CD8-positive, alpha-beta memory T cell (primary cell): ENCODE measurements at regions not wholly inside any gene's neighbourhood (a gene's known extent, or its start where the extent isn't known, plus 50 kb on each side); places are given as distances from the start of the nearest gene placed in this dataset.
"Not testable (repeated sequence)": the region's sequence is repeated elsewhere in the genome, so short reads cannot be mapped to it uniquely, and the experiment has no call there.

Experiments
- CTCF ChIA-PET: fragments of 350-600 bp; sonication (Branson Sonifier 250); formaldehyde crosslinking; loops from one replicate; lab custom pipeline; 2021; ENCODE audit warnings: antibody characterized with exemption; lab: Charles Lee
- POLR2A ChIA-PET: fragments of 350-600 bp; sonication (Branson Sonifier 250); formaldehyde crosslinking; loops from one replicate; lab custom pipeline; 2021; ENCODE audit warnings: antibody characterized with exemption; lab: Charles Lee
- DNase-seq, 5 donors: peaks; one replicate each; pipeline versions ENCODE4 v3.0.0 to v3.0.0-alpha.2; 2020 to 2022; ENCODE audit warnings: mixed read lengths in 1 of 5
- H3K27ac ChIP-seq: one replicate; pipeline ENCODE4 v1.7.0; 2013; ENCODE audit warnings: low read depth, mild to moderate bottlenecking, low read length, moderate library complexity
- H3K27me3 ChIP-seq: 2 replicates; pipeline ENCODE4 v1.7.0; 2013; ENCODE audit warnings: low read length, mild to moderate bottlenecking; ENCODE audit not compliant: insufficient read depth, poor library complexity, severe bottlenecking
- H3K36me3 ChIP-seq: 2 replicates; pipeline ENCODE4 v1.7.0; 2013; ENCODE audit warnings: mild to moderate bottlenecking, low read length, moderate library complexity; ENCODE audit not compliant: insufficient read depth
- H3K4me1 ChIP-seq: 2 replicates; pipeline ENCODE4 v1.7.0; 2013; ENCODE audit warnings: mild to moderate bottlenecking, low read length, moderate library complexity; ENCODE audit not compliant: insufficient read depth
- H3K4me3 ChIP-seq: 2 replicates; pipeline ENCODE4 v1.7.0; 2013; ENCODE audit warnings: mild to moderate bottlenecking, low read length
- H3K9me3 ChIP-seq: 2 replicates; pipeline ENCODE4 v1.7.0; 2013; ENCODE audit warnings: mild to moderate bottlenecking, low read length
- H3K27ac Mint-ChIP-seq, 8 donors: one replicate each; pipeline ENCODE4 v1.8.0; 2020 to 2021; ENCODE audit warnings: mixed read lengths in 8 of 8, mild to moderate bottlenecking in 6 of 8, inconsistent platforms in 3 of 8, moderate library complexity in 3 of 8
- H3K27me3 Mint-ChIP-seq, 2 donors: one replicate each; pipeline ENCODE4 v1.8.0; 2020 to 2021; ENCODE audit warnings: mixed read lengths in 2 of 2, mild to moderate bottlenecking in 1 of 2, moderate library complexity in 1 of 2
- H3K36me3 Mint-ChIP-seq, 3 donors: one replicate each; pipeline ENCODE4 v1.8.0; 2020 to 2021; ENCODE audit warnings: mixed read lengths in 3 of 3, inconsistent platforms in 1 of 3, mild to moderate bottlenecking in 1 of 3
- H3K4me1 Mint-ChIP-seq, 3 donors: one replicate each; pipeline ENCODE4 v1.8.0; 2020 to 2021; ENCODE audit warnings: mixed read lengths in 3 of 3, inconsistent platforms in 1 of 3, mild to moderate bottlenecking in 1 of 3
- H3K4me3 Mint-ChIP-seq, 7 donors: one replicate each; pipeline ENCODE4 v1.8.0; 2020 to 2021; ENCODE audit warnings: mixed read lengths in 7 of 7, mild to moderate bottlenecking in 6 of 7, moderate library complexity in 4 of 7, inconsistent platforms in 2 of 7
- H3K9me3 Mint-ChIP-seq, 5 donors: one replicate each; pipeline ENCODE4 v1.8.0; 2020 to 2022; ENCODE audit warnings: mixed read lengths in 5 of 5, mild to moderate bottlenecking in 3 of 5, moderate library complexity in 2 of 5, inconsistent platforms in 1 of 5

DNA sequence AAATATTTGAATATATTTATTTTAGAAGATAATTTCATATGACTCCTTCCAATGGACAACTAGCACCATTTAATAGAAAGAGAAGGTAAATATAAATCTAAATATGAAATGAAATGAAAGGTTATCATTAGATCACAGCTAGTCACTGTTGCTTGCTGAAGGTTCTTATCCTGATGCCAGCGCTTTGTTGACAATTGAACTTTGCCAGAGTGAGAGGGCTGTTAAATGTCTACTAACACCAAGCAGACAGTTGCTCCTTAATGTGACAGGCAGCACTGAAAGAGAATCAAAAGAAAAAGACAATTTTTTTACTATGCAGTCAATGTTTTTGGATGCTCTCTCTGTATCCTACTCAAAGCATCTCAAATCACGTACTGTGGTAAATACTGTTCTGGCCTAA lies 152.6 kb upstream of the SEMA6A start:
- H3K27ac ChIP-seq = no peak overlapping the region
- H3K9me3 ChIP-seq = no peaks in the 10 kb centered on the region
- Mint-ChIP-seq H3K36me3 (no peaks in the 10 kb centered on the region), H3K27me3 (peaks cover 4 to 6% of the 10 kb centered on the region in 2 donors), H3K27ac (no peak overlapping the region), H3K4me3 (no peak overlapping the region), H3K4me1 (no peaks in the 10 kb centered on the region), H3K9me3 (peaks cover 0 to 2% (median 0%) of the 10 kb centered on the region in 5 donors)
- H3K4me3 ChIP-seq = no peak overlapping the region
- H3K36me3 ChIP-seq = no peaks in the 10 kb centered on the region
- no peak for DNase-seq
- CTCF ChIA-PET = no interaction called here
- H3K4me1 ChIP-seq = no peaks in the 10 kb centered on the region
- POLR2A ChIA-PET = no interaction called here
- no peaks in the 10 kb centered on the region for H3K27me3 ChIP-seq

DNA sequence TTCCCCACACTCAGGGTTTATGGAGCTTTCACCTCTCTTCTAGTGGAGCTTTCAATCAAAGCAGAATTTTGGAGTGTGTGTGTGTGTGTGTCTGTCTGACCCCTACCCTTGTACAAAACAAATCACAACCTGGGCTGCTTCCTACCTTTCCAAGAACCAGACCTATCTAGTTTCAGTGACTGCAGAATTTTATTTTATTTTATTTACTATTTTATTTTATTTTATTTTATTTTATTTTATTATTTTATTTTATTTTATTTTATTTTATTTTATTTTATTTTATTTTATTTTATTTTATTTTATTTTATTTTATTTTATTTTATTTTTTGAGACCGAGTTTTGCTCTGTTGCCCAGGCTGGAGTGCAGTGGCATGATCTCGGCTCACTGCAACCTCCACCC lies 151.6 kb upstream of the SEMA6A start:
- CTCF ChIA-PET = not testable (repeated sequence)

DNA sequence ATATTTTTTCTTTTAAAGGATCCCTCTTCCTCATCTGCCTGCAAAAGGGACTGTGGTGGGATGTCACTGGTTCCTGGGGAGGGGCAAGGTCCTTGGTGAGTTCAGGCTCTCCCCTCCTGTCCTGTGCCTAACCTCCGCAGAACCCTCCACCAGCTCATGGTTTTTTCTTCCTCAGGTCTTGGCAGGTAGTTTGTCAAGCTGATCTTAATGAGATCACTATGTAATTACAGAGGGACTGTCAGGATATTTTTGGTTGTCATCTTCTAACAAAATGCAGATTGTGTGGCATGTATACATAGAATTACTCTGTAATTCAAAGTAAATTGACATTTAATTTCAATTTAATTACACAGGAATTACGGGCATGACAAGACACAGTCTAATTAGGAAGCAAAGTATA lies 150.3 kb upstream of the SEMA6A start:
- Mint-ChIP-seq H3K27me3 (peaks cover 1 to 4% of the 10 kb centered on the region in 2 donors), H3K4me3 (no peak overlapping the region), H3K36me3 (no peaks in the 10 kb centered on the region), H3K9me3 (peaks cover 0 to under 1% (median 0%) of the 10 kb centered on the region in 5 donors), H3K4me1 (no peaks in the 10 kb centered on the region), H3K27ac (no peak overlapping the region)
- ChIA-PET CTCF (no interaction called here), POLR2A (no interaction called here)
- Histone ChIP-seq H3K27ac (no peak overlapping the region), H3K9me3 (no peaks in the 10 kb centered on the region), H3K27me3 (no peaks in the 10 kb centered on the region), H3K36me3 (no peaks in the 10 kb centered on the region), H3K4me3 (no peak overlapping the region), H3K4me1 (no peaks in the 10 kb centered on the region)
- no peak for DNase-seq

More for the DNA sequence above, 151.6 kb upstream of the SEMA6A start:
- H3K27me3 Mint-ChIP-seq, H3K27me3 ChIP-seq, H3K4me1 ChIP-seq, H3K27ac ChIP-seq, DNase-seq, H3K4me3 Mint-ChIP-seq, POLR2A ChIA-PET, H3K27ac Mint-ChIP-seq, H3K4me1 Mint-ChIP-seq, H3K36me3 Mint-ChIP-seq, H3K9me3 Mint-ChIP-seq, H3K9me3 ChIP-seq, H3K4me3 ChIP-seq, H3K36me3 ChIP-seq: not testable (repeated sequence)

DNA sequence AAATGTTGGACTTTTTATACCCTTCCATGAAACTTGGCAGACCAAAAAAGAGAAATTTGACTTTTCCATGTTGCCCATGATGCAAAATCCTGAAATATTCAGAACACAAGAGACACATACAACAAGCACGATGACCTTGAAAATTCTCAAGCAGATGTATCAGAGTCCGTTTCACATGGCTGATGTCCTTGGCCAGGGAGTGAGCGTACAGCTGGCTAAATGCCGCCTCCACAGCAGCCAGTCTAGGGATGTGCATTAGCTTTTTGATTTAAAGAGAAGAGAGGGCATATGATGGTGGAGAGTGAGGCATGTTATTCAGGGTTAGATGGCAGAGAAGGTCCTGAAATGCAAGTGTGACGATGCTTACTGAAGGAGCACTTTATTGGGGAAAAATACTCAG lies 148.0 kb upstream of the SEMA6A start:
- CTCF ChIA-PET = no interaction called here
- Mint-ChIP-seq H3K4me1 (no peaks in the 10 kb centered on the region), H3K27me3 (peaks cover 1 to 4% of the 10 kb centered on the region in 2 donors), H3K36me3 (no peaks in the 10 kb centered on the region), H3K27ac (no peak overlapping the region), H3K4me3 (no peak overlapping the region), H3K9me3 (no peaks in the 10 kb centered on the region)
- Histone ChIP-seq H3K9me3 (no peaks in the 10 kb centered on the region), H3K4me3 (no peak overlapping the region), H3K4me1 (no peaks in the 10 kb centered on the region), H3K36me3 (no peaks in the 10 kb centered on the region), H3K27ac (no peak overlapping the region), H3K27me3 (no peaks in the 10 kb centered on the region)
- DNase-seq = no peak
- POLR2A ChIA-PET = no interaction called here

DNA sequence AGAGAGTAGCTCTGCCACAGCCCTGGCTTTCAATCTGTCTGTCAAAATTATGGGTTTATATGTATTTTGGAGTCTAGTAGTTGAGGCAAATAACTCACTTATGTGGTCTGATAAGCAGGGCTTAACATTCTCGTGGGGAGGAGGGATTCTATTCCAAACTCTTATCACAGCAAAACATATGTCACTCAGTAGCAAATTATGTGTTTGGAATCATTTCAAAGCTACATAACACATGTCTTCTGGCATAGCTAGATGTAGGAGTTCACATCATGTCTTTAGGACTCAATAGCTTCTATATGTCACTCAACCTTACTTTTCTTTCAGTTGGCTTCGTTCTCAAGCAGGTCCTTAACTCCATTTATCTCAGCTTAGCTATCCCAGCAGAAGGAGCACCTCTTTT lies 144.5 kb upstream of the SEMA6A start:
- no peak for DNase-seq

DNA sequence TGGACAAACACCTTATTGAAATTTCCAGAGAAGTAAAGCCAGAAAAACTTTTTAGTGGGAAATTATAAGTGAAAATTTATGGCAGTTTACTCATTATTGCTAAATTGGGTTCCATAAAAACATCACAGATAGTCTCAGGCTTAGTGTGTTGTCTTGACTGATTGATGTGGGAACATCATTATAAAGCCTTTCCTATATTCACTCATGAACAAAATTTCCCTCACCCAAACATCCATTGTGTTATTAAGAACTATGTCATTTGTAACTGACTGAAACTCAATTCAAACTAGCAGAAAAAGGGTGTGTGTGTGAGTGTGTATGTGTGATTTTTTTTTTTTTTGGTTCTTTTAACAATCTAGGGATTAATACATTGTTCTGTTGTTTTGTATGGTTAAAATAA lies 143.7 kb upstream of the SEMA6A start:
- no peak overlapping the region for H3K27ac Mint-ChIP-seq
- no peaks in the 10 kb centered on the region for H3K9me3 ChIP-seq
- H3K27ac ChIP-seq = no peak overlapping the region
- H3K9me3 Mint-ChIP-seq = no peaks in the 10 kb centered on the region
- H3K4me3 Mint-ChIP-seq = no peak overlapping the region
- no peak overlapping the region for H3K4me3 ChIP-seq
- no peaks in the 10 kb centered on the region for H3K36me3 ChIP-seq
- POLR2A ChIA-PET = no interaction called here
- H3K4me1 Mint-ChIP-seq = no peaks in the 10 kb centered on the region
- no peaks in the 10 kb centered on the region for H3K36me3 Mint-ChIP-seq
- CTCF ChIA-PET = no interaction called here
- no peaks in the 10 kb centered on the region for H3K4me1 ChIP-seq
- H3K27me3 ChIP-seq = no peaks in the 10 kb centered on the region
- no peak for DNase-seq
- peaks cover 0 to 3% of the 10 kb centered on the region in 2 donors for H3K27me3 Mint-ChIP-seq

More for the DNA sequence above, 144.5 kb upstream of the SEMA6A start:
- Mint-ChIP-seq H3K36me3 (no peaks in the 10 kb centered on the region), H3K27ac (no peak overlapping the region), H3K4me1 (no peaks in the 10 kb centered on the region), H3K9me3 (no peaks in the 10 kb centered on the region), H3K4me3 (no peak overlapping the region), H3K27me3 (no peaks in the 10 kb centered on the region)
- ChIA-PET POLR2A (no interaction called here), CTCF (no interaction called here)
- no peaks in the 10 kb centered on the region for H3K9me3 ChIP-seq
- no peak overlapping the region for H3K4me3 ChIP-seq
- no peak overlapping the region for H3K27ac ChIP-seq
- no peaks in the 10 kb centered on the region for H3K27me3 ChIP-seq
- H3K36me3 ChIP-seq = no peaks in the 10 kb centered on the region
- no peaks in the 10 kb centered on the region for H3K4me1 ChIP-seq

DNA sequence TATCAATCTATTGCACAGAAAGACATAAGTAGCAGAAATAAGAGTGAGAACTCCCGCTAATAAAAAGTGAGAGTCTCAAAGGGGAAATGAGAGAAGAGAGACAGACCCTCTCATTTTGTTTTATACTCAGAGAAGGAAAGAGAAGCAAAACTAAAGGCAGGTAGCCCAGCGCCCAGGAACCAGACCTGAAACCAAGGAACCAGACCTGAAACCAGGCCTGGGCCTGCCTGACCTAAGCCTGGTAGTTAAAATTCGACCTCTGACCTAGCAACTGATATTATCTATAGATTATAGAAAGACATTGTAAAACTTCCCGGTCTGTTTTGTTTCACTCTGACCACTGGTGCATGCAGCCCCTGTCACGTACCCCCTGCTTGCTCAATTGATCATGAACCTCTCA lies 134.5 kb upstream of the SEMA6A start:
- Mint-ChIP-seq H3K4me3 (no peak overlapping the region), H3K4me1 (no peaks in the 10 kb centered on the region), H3K27ac (no peak overlapping the region), H3K36me3 (no peaks in the 10 kb centered on the region), H3K27me3 (peaks cover 0 to 3% of the 10 kb centered on the region in 2 donors), H3K9me3 (no peaks in the 10 kb centered on the region)
- Histone ChIP-seq H3K4me3 (no peak overlapping the region), H3K36me3 (no peaks in the 10 kb centered on the region), H3K27me3 (no peaks in the 10 kb centered on the region), H3K4me1 (no peaks in the 10 kb centered on the region), H3K27ac (no peak overlapping the region), H3K9me3 (no peaks in the 10 kb centered on the region)
- CTCF ChIA-PET = no interaction called here
- POLR2A ChIA-PET = no interaction called here
- DNase-seq = no peak

DNA sequence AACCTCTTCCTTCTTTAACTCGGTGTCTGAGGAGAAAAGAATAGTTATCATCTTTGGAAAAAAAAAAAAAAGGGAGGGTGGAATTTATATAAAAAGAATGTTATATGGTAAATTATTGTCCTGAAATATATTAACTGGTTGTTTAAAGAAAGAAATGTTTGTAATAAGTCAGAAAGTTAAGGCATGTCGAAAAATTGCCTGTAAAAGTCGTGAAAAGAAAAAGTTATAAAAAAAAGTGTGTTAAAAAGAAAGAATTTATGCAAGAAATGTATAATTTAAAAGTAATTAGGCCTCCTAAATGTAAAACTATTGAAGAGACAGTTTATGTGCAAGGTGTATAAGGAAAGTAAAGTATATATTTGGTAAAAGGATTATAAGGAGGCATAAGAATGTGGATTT lies 130.5 kb upstream of the SEMA6A start:
- H3K4me1 Mint-ChIP-seq, H3K27me3 ChIP-seq, POLR2A ChIA-PET, H3K36me3 ChIP-seq, H3K4me3 Mint-ChIP-seq, DNase-seq, H3K4me1 ChIP-seq, H3K27me3 Mint-ChIP-seq, H3K9me3 ChIP-seq, H3K4me3 ChIP-seq, H3K9me3 Mint-ChIP-seq, H3K27ac Mint-ChIP-seq, CTCF ChIA-PET, H3K27ac ChIP-seq, H3K36me3 Mint-ChIP-seq: not testable (repeated sequence)

DNA sequence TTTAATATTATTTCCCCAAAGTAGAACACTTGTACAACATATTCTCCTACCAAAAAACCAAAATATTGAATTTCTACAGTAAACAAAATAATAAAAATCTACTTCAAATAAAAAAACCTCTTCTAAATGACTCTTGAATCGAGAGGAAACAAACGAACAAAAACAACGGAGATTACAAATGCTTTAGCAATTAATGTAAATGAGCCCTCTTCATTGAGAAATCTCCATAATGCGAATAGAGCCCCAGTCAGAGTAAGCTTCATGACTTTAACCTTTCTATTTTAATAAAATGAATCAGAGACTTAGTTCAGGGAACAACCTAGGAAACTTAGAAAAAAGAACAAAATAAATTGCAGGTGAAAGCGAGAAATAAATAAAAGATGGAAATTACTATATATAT lies 129.3 kb upstream of the SEMA6A start:
- no peaks in the 10 kb centered on the region for H3K9me3 ChIP-seq
- no peaks in the 10 kb centered on the region for H3K36me3 Mint-ChIP-seq
- no peaks in the 10 kb centered on the region for H3K27me3 ChIP-seq
- H3K4me1 ChIP-seq = no peaks in the 10 kb centered on the region
- CTCF ChIA-PET = no interaction called here
- POLR2A ChIA-PET = no interaction called here
- H3K27ac ChIP-seq = no peak overlapping the region
- H3K36me3 ChIP-seq = no peaks in the 10 kb centered on the region
- peaks cover 0 to 3% (median 0%) of the 10 kb centered on the region in 5 donors for H3K9me3 Mint-ChIP-seq
- no peaks in the 10 kb centered on the region for H3K4me1 Mint-ChIP-seq
- DNase-seq = no peak
- no peak overlapping the region for H3K4me3 ChIP-seq
- H3K27me3 Mint-ChIP-seq = no peaks in the 10 kb centered on the region
- H3K27ac Mint-ChIP-seq = no peak overlapping the region
- H3K4me3 Mint-ChIP-seq = no peak overlapping the region
